ENCODE measurements at regions not wholly inside any gene's neighbourhood (a gene's known extent, or its start where the extent isn't known, plus 50 kb on each side); places are given as distances from the start of the nearest gene placed in this dataset.

DNA sequence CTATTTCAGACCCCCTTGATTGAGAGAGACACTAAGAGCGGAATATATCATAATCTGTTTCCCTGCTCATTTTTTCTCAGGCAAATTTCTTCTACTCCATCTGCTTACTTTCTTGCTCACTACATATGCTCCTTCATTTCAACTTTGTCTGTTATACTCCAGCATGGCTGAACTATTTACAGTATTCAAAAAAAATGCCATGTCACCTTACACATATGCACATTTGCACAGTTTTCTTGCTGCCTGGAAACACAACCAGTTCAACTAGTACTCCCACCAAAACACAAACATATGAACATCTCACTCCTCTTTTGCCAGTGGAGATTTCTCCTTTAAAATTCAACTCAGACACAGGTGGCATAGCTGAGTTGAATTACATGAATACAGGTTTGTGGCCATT lies 1142.1 kb upstream of the CADM2 start:
- intact Hi-C loops (cut with DNase I; ENCODE audit: low total_unique reads): no loop called here
- no peak for DNase-seq
- no peak overlapping the region for H3K27ac ChIP-seq

DNA sequence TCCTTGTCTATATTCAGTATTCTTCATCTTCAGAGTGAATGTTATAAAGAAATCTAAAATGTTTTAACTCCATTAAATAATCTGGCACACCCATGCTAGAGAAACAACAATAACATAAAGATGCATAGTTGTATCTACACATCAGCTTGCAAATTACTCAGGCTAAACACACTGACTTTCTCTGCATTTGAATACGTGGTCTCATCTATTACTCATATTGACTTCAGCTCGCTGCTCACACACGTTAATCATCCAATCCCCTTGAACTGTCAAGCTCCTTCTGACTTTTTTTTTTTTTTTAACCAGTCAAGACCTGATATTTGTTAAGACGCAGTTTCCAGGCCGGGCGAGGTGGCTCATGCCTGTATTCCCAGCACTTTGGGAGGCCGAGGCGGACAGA lies 1137.3 kb upstream of the CADM2 start:
- TF ChIP-seq, protein P1, sequence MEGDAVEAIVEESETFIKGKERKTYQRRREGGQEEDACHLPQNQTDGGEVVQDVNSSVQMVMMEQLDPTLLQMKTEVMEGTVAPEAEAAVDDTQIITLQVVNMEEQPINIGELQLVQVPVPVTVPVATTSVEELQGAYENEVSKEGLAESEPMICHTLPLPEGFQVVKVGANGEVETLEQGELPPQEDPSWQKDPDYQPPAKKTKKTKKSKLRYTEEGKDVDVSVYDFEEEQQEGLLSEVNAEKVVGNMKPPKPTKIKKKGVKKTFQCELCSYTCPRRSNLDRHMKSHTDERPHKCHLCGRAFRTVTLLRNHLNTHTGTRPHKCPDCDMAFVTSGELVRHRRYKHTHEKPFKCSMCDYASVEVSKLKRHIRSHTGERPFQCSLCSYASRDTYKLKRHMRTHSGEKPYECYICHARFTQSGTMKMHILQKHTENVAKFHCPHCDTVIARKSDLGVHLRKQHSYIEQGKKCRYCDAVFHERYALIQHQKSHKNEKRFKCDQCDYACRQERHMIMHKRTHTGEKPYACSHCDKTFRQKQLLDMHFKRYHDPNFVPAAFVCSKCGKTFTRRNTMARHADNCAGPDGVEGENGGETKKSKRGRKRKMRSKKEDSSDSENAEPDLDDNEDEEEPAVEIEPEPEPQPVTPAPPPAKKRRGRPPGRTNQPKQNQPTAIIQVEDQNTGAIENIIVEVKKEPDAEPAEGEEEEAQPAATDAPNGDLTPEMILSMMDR (IDR thresholded peaks at IDR 0.05): no peak
- Histone ChIP-seq H3K4me3 (no peak overlapping the region), H3K4me1 (no peaks in the 10 kb centered on the region), H3K36me3 (no peaks in the 10 kb centered on the region), H3K9me3 (no peaks in the 10 kb centered on the region), H3K27me3 (no peaks in the 10 kb centered on the region), H3K27ac (no peak overlapping the region)
- DNase-seq: no peak
- intact Hi-C loops (cut with DNase I; ENCODE audit: low total_unique reads): no loop called here

More for the DNA sequence above, 1142.1 kb upstream of the CADM2 start:
- Histone ChIP-seq H3K4me3 (no peak overlapping the region), H3K36me3 (no peaks in the 10 kb centered on the region), H3K9me3 (no peaks in the 10 kb centered on the region), H3K27me3 (no peaks in the 10 kb centered on the region), H3K4me1 (no peaks in the 10 kb centered on the region)
- TF ChIP-seq, protein P1 (IDR thresholded peaks at IDR 0.05): no peak

DNA sequence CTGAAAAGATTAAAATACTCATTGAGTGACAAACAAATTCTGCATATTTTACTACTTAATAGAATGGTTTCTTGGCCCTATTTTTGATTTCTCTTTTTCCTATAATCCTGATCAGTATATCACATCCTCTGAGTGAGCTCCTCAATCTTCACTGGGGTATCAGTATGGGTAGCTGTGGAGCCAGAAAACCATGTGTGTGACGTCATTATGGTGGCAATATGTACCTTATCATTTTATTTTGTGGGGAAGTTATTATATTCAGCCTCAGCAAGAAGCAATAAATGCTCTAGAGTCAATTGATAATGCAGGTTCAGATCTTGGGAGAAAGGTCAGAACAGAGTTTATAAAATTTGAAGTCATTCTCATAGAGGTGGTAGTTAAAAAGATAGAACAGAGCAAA lies 1135.7 kb upstream of the CADM2 start:
- TF ChIP-seq, protein P1 (IDR thresholded peaks at IDR 0.05): no peak
- intact Hi-C loops (cut with DNase I; ENCODE audit: low total_unique reads): no loop called here
- Histone ChIP-seq H3K4me3 (no peak overlapping the region), H3K4me1 (no peaks in the 10 kb centered on the region), H3K27ac (no peak overlapping the region), H3K36me3 (no peaks in the 10 kb centered on the region), H3K9me3 (no peaks in the 10 kb centered on the region), H3K27me3 (no peaks in the 10 kb centered on the region)
- no peak for DNase-seq

DNA sequence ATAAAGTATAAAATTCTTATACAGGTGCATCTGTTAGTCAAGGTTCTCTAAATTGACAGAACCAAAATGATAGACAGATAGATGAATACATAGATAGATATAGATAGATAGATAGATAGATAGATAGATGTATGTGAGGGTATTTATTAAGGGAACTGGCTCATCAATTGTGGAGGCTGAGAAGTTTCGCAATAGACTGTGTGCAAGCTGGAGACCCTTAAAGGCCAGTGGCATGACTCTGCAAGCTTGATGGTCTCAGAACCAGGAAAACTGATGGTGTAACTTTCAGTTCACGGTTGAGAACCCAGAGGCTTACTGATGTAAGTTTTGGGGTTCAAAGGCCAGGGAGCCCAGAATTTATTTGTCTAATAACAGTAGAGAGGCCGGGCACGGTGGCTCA lies 1123.7 kb upstream of the CADM2 start:
- Histone ChIP-seq H3K27me3 (no peaks in the 10 kb centered on the region), H3K9me3 (peaks cover 0 to 7% (median 0%) of the 10 kb centered on the region in 3 donors), H3K27ac (no peak overlapping the region), H3K4me1 (no peaks in the 10 kb centered on the region), H3K4me3 (no peak overlapping the region), H3K36me3 (no peaks in the 10 kb centered on the region)
- TF ChIP-seq, protein P1 (IDR thresholded peaks at IDR 0.05): no peak
- intact Hi-C loops (cut with DNase I; ENCODE audit: low total_unique reads): no loop called here
- no peak for DNase-seq

DNA sequence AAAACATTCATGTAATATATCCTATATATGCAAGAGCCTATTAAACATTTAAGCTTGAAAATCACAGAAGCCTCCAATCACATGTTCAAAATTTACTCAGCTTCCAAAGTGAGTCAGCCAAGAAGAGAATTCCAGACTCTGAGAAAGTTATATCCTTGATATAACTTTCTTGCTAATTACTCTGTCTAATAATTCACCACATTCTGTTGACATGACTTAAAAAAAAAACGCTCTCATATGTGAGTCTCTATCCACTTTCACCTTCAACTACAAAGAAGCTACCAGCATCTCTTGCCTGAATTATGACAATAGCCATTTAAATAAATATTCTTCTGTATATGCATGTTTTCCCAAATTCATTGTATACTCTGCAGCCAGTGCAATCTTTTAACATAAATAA lies 1116.3 kb upstream of the CADM2 start:
- no peaks in the 10 kb centered on the region for H3K9me3 ChIP-seq
- TF ChIP-seq, protein P1 (IDR thresholded peaks at IDR 0.05): no peak
- intact Hi-C loops (cut with DNase I; ENCODE audit: low total_unique reads): no loop called here
- H3K36me3 ChIP-seq: no peaks in the 10 kb centered on the region
- H3K4me3 ChIP-seq: no peak overlapping the region
- no peak overlapping the region for H3K27ac ChIP-seq
- no peaks in the 10 kb centered on the region for H3K27me3 ChIP-seq
- H3K4me1 ChIP-seq: no peaks in the 10 kb centered on the region
- DNase-seq: no peak

DNA sequence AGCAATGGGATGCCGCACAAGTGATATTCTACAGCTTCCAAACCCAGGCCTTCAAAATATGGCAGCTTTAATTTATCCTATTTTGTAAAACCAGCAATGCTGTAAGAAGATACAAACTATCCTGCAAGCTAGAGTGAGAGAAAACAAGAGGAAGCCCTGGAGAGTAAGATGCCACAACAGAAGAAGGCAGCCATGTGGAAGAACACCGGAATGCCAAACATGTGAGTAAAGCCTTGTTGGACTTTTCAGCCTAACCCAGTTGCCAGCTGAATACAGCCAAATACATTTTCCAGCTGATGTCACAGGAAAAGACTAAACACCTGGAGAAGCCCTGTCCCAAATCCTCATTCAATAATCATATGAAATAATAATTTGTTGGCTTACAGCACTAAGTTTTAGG lies 1115.1 kb upstream of the CADM2 start:
- H3K27ac ChIP-seq: no peak overlapping the region
- no peaks in the 10 kb centered on the region for H3K36me3 ChIP-seq
- H3K27me3 ChIP-seq: no peaks in the 10 kb centered on the region
- intact Hi-C loops (cut with DNase I; ENCODE audit: low total_unique reads): no loop called here
- no peaks in the 10 kb centered on the region for H3K9me3 ChIP-seq
- TF ChIP-seq, protein P1 (IDR thresholded peaks at IDR 0.05): no peak
- H3K4me1 ChIP-seq: no peaks in the 10 kb centered on the region
- no peak overlapping the region for H3K4me3 ChIP-seq
- DNase-seq: no peak
